ENCODE measurements at regions not wholly inside any gene's neighbourhood (a gene's known extent, or its start where the extent isn't known, plus 50 kb on each side); places are given as distances from the start of the nearest gene placed in this dataset.

DNA sequence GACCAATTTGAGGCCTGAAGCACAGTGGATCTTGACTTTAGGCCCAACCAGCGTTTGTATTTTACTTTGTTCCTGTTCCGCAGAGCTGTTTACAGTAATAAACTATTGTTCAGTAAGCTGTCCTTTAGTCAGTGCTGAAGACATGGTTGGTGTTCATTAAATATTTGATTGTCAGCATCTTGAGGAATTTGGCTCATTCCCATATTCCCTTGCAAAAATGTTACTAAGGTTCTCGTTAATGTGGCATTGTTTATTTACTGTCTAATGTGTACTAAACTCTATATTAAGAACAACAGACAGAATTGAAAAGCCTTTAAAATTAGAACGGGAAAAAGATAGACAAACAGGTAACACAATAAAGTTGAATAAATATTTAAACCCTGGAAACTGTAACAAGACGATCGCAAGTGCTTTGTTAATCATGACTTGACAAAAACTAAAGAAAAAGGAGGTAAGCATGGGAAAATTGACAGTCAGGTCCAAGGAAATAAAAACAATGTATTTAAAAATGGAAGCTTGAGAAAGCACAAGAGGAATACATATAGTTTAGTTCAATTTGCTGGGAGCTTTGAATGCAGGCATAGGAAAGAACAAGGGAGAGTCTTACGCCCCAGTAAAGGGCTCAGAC lies 1060.8 kb upstream of the CRIM1 start:
- Histone ChIP-seq H3K27me3 (ENCODE audit: control insufficient read depth, low read length) (no peaks in the 10 kb centered on the region), H3K4me2 (ENCODE audit: low read length) (no peak overlapping the region), H3K79me2 (ENCODE audit: control insufficient read depth, low read length) (no peaks in the 10 kb centered on the region), H3K4me1 (ENCODE audit: control insufficient read depth, low read length) (no peaks in the 10 kb centered on the region), H3K9me2 (replicated peaks; ENCODE audit: control insufficient read depth, low read length) (no peaks in the 10 kb centered on the region), H3K9me3 (ENCODE audit: control insufficient read depth, insufficient read depth, low read length) (no peaks in the 10 kb centered on the region), H3K4me3 (ENCODE audit: low read length) (no peak overlapping the region), H3K36me3 (ENCODE audit: control insufficient read depth, low read length) (no peaks in the 10 kb centered on the region), H3K27ac (ENCODE audit: low read depth, low read length) (no peak overlapping the region), H3F3A (ENCODE audit: control insufficient read depth, insufficient read depth) (no peaks in the 10 kb centered on the region), H4K20me1 (ENCODE audit: control insufficient read depth, insufficient read depth, low read depth, low read length) (no peaks in the 10 kb centered on the region)
- TF ChIP-seq, protein P1, sequence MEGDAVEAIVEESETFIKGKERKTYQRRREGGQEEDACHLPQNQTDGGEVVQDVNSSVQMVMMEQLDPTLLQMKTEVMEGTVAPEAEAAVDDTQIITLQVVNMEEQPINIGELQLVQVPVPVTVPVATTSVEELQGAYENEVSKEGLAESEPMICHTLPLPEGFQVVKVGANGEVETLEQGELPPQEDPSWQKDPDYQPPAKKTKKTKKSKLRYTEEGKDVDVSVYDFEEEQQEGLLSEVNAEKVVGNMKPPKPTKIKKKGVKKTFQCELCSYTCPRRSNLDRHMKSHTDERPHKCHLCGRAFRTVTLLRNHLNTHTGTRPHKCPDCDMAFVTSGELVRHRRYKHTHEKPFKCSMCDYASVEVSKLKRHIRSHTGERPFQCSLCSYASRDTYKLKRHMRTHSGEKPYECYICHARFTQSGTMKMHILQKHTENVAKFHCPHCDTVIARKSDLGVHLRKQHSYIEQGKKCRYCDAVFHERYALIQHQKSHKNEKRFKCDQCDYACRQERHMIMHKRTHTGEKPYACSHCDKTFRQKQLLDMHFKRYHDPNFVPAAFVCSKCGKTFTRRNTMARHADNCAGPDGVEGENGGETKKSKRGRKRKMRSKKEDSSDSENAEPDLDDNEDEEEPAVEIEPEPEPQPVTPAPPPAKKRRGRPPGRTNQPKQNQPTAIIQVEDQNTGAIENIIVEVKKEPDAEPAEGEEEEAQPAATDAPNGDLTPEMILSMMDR (IDR thresholded peaks at IDR 0.05; ENCODE audit: low read depth, low read length, poor library complexity, severe bottlenecking), result no peak
- TF ChIP-seq EZH2phosphoT487 (IDR thresholded peaks at IDR 0.05; ENCODE audit: borderline replicate concordance, low read length), result no peak

DNA sequence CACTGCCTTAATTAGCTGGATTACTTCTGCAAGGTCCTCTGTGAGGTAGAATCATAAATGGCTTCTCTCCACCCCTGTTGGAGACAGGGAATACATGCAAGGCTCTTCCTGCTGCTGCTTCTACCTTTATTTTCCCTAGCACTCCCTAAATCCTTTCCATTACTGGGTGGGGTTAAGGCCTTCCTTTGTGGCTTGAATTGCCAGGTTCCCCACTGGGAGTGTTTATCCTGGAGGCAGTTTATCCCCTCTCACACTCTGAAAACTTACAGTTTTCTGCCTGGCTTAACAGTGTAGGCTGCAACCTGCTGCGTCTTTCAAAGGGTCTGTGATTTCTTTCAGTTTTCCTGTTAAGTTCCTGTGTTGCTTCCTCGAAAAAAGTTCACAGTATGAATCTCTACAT lies 1062.3 kb upstream of the CRIM1 start:
- Histone ChIP-seq H3K4me2 (ENCODE audit: low read length) (no peak overlapping the region), H3K9me3 (ENCODE audit: control insufficient read depth, insufficient read depth, low read length) (no peaks in the 10 kb centered on the region), H3K9me2 (replicated peaks; ENCODE audit: control insufficient read depth, low read length) (no peaks in the 10 kb centered on the region), H3K4me1 (ENCODE audit: control insufficient read depth, low read length) (no peaks in the 10 kb centered on the region), H3K27ac (ENCODE audit: low read depth, low read length) (no peak overlapping the region), H4K20me1 (ENCODE audit: control insufficient read depth, insufficient read depth, low read depth, low read length) (no peaks in the 10 kb centered on the region), H3K4me3 (ENCODE audit: low read length) (no peak overlapping the region), H3F3A (ENCODE audit: control insufficient read depth, insufficient read depth) (no peaks in the 10 kb centered on the region), H3K79me2 (ENCODE audit: control insufficient read depth, low read length) (no peaks in the 10 kb centered on the region), H3K27me3 (ENCODE audit: control insufficient read depth, low read length) (no peaks in the 10 kb centered on the region), H3K36me3 (ENCODE audit: control insufficient read depth, low read length) (no peaks in the 10 kb centered on the region)
- TF ChIP-seq EZH2phosphoT487 (IDR thresholded peaks at IDR 0.05; ENCODE audit: borderline replicate concordance, low read length), result no peak
- TF ChIP-seq, protein P1 (IDR thresholded peaks at IDR 0.05; ENCODE audit: low read depth, low read length, poor library complexity, severe bottlenecking), result no peak

DNA sequence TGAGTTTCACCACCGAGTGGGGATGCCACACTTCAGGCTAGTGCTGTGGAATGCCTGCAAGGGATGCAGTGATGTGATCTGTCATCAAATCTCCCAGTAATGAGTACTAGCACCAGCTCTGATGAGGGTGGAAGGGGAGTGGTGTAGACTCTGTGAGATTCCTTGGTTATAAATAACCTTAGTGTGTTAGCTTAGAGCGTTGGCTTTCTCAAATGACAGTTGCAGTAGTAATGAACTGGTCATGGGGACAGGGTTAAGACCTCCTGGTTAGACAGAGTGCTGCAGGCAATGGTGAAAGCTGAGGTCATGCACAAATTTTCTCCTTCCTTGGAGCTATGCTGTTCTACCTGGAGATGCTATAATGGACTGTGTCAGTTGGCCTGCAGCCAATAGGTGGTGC lies 1063.4 kb upstream of the CRIM1 start:
- Histone ChIP-seq H3F3A (ENCODE audit: control insufficient read depth, insufficient read depth) (no peaks in the 10 kb centered on the region), H3K4me3 (ENCODE audit: low read length) (no peak overlapping the region)
- TF ChIP-seq, protein P1 (IDR thresholded peaks at IDR 0.05; ENCODE audit: low read depth, low read length, poor library complexity, severe bottlenecking), result no peak
- no peak for TF ChIP-seq EZH2phosphoT487 (IDR thresholded peaks at IDR 0.05; ENCODE audit: borderline replicate concordance, low read length)

More for the DNA sequence above, 1063.4 kb upstream of the CRIM1 start:
- H3K36me3 ChIP-seq (ENCODE audit: control insufficient read depth, low read length), result no peaks in the 10 kb centered on the region
- H3K27ac ChIP-seq (ENCODE audit: low read depth, low read length), result no peak overlapping the region
- H3K79me2 ChIP-seq (ENCODE audit: control insufficient read depth, low read length), result no peaks in the 10 kb centered on the region
- no peaks in the 10 kb centered on the region for H3K27me3 ChIP-seq (ENCODE audit: control insufficient read depth, low read length)
- H3K4me2 ChIP-seq (ENCODE audit: low read length), result no peak overlapping the region
- H3K4me1 ChIP-seq (ENCODE audit: control insufficient read depth, low read length), result no peaks in the 10 kb centered on the region
- H4K20me1 ChIP-seq (ENCODE audit: control insufficient read depth, insufficient read depth, low read depth, low read length), result no peaks in the 10 kb centered on the region
- no peaks in the 10 kb centered on the region for H3K9me3 ChIP-seq (ENCODE audit: control insufficient read depth, insufficient read depth, low read length)
- H3K9me2 ChIP-seq (replicated peaks; ENCODE audit: control insufficient read depth, low read length), result no peaks in the 10 kb centered on the region
